Spleen (tissue), 11 donors: ENCODE measurements at regions not wholly inside any gene's neighbourhood (a gene's known extent, or its start where the extent isn't known, plus 50 kb on each side); places are given as distances from the start of the nearest gene placed in this dataset.

ENCODE experiments used
- DNase-seq: peaks from one replicate; pipeline ENCODE4 v3.0.0-alpha.2; 2020
- H3K27ac ChIP-seq, 8 donors: fragments of 200-600 bp; sonication (generic) in 7 of 8; 1 replicate in 4 of 8; 2 replicates in 4 of 8; pipeline versions ENCODE4 v1.5.0 to v1.8.0; 2016 to 2021; ENCODE audit warnings: inconsistent platforms in 4 of 8, mild to moderate bottlenecking in 4 of 8, moderate library complexity in 1 of 8
- H3K27me3 ChIP-seq, 7 donors: fragments of 200-600 bp; sonication (generic) in 6 of 7; replicated peaks in 1 of 7; 1 replicate in 4 of 7; 2 replicates in 3 of 7; pipeline versions ENCODE4 v1.5.0 to v1.8.0; 2016 to 2021; ENCODE audit warnings: inconsistent platforms in 3 of 7, mild to moderate bottlenecking in 1 of 7
- H3K36me3 ChIP-seq, 6 donors: fragments of 200-600 bp; sonication (generic) in 5 of 6; 1 replicate in 4 of 6; 2 replicates in 2 of 6; pipeline versions ENCODE4 v1.5.0 to v1.8.0; 2016 to 2021; ENCODE audit warnings: inconsistent platforms in 2 of 6
- H3K4me1 ChIP-seq, 6 donors: fragments of 200-600 bp; sonication (generic) in 5 of 6; 1 replicate in 3 of 6; 2 replicates in 3 of 6; pipeline versions ENCODE4 v1.5.0 to v1.8.0; 2016 to 2021; ENCODE audit warnings: inconsistent platforms in 3 of 6
- H3K4me3 ChIP-seq, 8 donors: fragments of 200-600 bp; sonication (generic) in 7 of 8; 1 replicate in 4 of 8; 2 replicates in 4 of 8; pipeline versions ENCODE4 v1.5.0 to v1.8.0; 2016 to 2021; ENCODE audit warnings: inconsistent platforms in 4 of 8, mild to moderate bottlenecking in 4 of 8, moderate library complexity in 2 of 8
- H3K9me3 ChIP-seq, 8 donors: fragments of 200-600 bp; sonication (generic) in 7 of 8; 1 replicate in 4 of 8; 2 replicates in 4 of 8; pipeline versions ENCODE4 v1.5.0 to v1.8.0; 2016 to 2021; ENCODE audit warnings: inconsistent platforms in 4 of 8
- CTCF ChIP-seq, 11 experiments: fragments of 200-600 bp in 7 of 11; fragments of 450-650 bp in 4 of 11; sonication (generic) in 4 of 11; IDR thresholded peaks in 8 of 11; conservative IDR thresholded peaks in 3 of 11; 1 replicate in 7 of 11; 2 replicates in 4 of 11; pipeline versions ENCODE4 v1.4.0 to v1.8.0; 2016 to 2021; ENCODE audit warnings: antibody characterized with exemption in 11 of 11, inconsistent platforms in 4 of 11, mild to moderate bottlenecking in 1 of 11
- POLR2A ChIP-seq, 3 donors: fragments of 450-650 bp; IDR thresholded peaks; one replicate each; pipeline ENCODE4 v1.5.1; 2017; ENCODE audit warnings: antibody characterized with exemption in 3 of 3, mild to moderate bottlenecking in 1 of 3
- POLR2AphosphoS5 ChIP-seq, 3 donors: sonication (generic); formaldehyde crosslinking; IDR thresholded peaks; one replicate each; pipeline ENCODE4 v1.5.1; 2017; ENCODE audit warnings: antibody characterized with exemption in 3 of 3
- WGBS, 5 donors: extraction: QIAGEN DNeasy Blood & Tissue Kit in 3 of 5; methylation state at CpG; one replicate each; pipeline versions ENCODE4 v1.1.5 to v1.1.7; 2013 to 2018; 5-methylcytosine and 5-hydroxymethylcytosine counted together
- intact Hi-C: fragments of 100-400 bp; cut with DNase I; formaldehyde crosslinking; loops from one replicate; pipeline ENCODE4 v1.15.0; 2023; ENCODE audit warnings: low total_unique reads
- donor health status: healthy with polysubstance abuse.
- donor health status: DM: no; HTN: no; CAD: no; lungs with moderate emphysema.
- donor health status: DM: no; HTN: no; CAD: no.
- donor health status: Bipolar disorder and iron deficiency.
- donor health status: healthy.
- donor health status: DM: no; HTN: no; CAD: no.
- donor health status: DM: yes; HTN: yes; CAD: no.

- Histone ChIP-seq H3K36me3 (no peaks in the 10 kb centered on the region), H3K27ac (no peak overlapping the region), H3K4me3 (no peak overlapping the region), H3K27me3 (no peaks in the 10 kb centered on the region), H3K9me3 (peaks cover 0 to 9% (median 7%) of the 10 kb centered on the region in 8 donors), H3K4me1 (peaks cover 0 to 4% (median 0%) of the 10 kb centered on the region in 6 donors)
- WGBS, 5 donors, result 72 to 92% (median 88%) methylated on average over 2 of the region's 2 CpGs
- intact Hi-C loops, result no loop called here
- TF ChIP-seq POLR2A (IDR thresholded peaks at IDR 0.05), result no peak
- no peak for TF ChIP-seq CTCF (IDR thresholded peaks at IDR 0.05 in 8 of 11, conservative IDR thresholded peaks at IDR 0.05 in 3 of 11)
- TF ChIP-seq POLR2AphosphoS5 (IDR thresholded peaks at IDR 0.05), result no peak
- DNase-seq, result no peak
Measured at GRCh38 chr21:17950591-17950990, 131.4 kb upstream of the C21orf91 start.

DNA sequence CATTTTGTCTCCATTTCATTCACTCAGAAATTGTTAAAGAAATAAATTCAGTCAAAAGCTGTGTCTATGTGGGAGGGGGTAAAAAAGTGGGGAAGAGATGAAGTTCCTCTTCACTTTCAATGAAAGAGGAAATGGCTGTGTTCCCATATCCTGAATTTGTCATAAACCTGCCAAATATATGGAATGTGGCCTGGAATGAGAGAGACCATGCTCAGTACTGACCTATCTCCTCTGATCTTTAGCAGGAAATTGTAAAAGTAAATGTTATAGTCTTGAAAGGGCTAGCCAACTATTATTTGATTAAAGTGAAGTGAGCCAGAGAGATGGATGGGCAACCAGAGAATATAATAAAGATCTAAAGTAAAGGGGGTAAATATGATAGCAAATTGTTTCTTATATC is 130.3 kb upstream of the C21orf91 start:
- intact Hi-C loops, result no loop called here
- H3K4me1 ChIP-seq, result peaks cover 0 to 4% (median 0%) of the 10 kb centered on the region in 6 donors
- H3K36me3 ChIP-seq, result no peaks in the 10 kb centered on the region
- no peak for TF ChIP-seq CTCF (IDR thresholded peaks at IDR 0.05 in 8 of 11, conservative IDR thresholded peaks at IDR 0.05 in 3 of 11)
- TF ChIP-seq POLR2A (IDR thresholded peaks at IDR 0.05), result no peak
- TF ChIP-seq POLR2AphosphoS5 (IDR thresholded peaks at IDR 0.05), result no peak
- H3K27me3 ChIP-seq, result no peaks in the 10 kb centered on the region
- DNase-seq, result no peak
- H3K4me3 ChIP-seq, result no peak overlapping the region
- peaks cover 0 to 20% (median 14%) of the 10 kb centered on the region in 8 donors for H3K9me3 ChIP-seq
- peak overlapping the region in 5 of 8 donors; percentile 13 to 48 (median 20) for H3K27ac ChIP-seq

- Histone ChIP-seq H3K27ac (peak overlapping the region in 3 of 8 donors; percentile 20 to 49 (median 39)), H3K4me3 (no peak overlapping the region), H3K27me3 (no peaks in the 10 kb centered on the region), H3K9me3 (peaks cover 0 to 39% (median 15%) of the 10 kb centered on the region in 8 donors), H3K4me1 (peaks cover 0 to 4% (median 0%) of the 10 kb centered on the region in 6 donors), H3K36me3 (no peaks in the 10 kb centered on the region)
- TF ChIP-seq CTCF (IDR thresholded peaks at IDR 0.05 in 8 of 11, conservative IDR thresholded peaks at IDR 0.05 in 3 of 11), result no peak
- TF ChIP-seq POLR2A (IDR thresholded peaks at IDR 0.05), result no peak
- TF ChIP-seq POLR2AphosphoS5 (IDR thresholded peaks at IDR 0.05), result no peak
- no peak for DNase-seq
- intact Hi-C loops, result no loop called here
- whole genome bisulfite sequencing, 5 donors, result 46 to 77% (median 62%) methylated on average over 2 of the region's 2 CpGs
Measured at GRCh38 chr21:17947531-17947930, 128.4 kb upstream of the C21orf91 start.

GRCh38 chr21:17931080-17931479 is 111.9 kb upstream of the C21orf91 start:
- DNase-seq, result no peak
- Histone ChIP-seq H3K27ac (no peak overlapping the region), H3K4me3 (peak overlapping the region in 1 of 8 donors; percentile 35), H3K36me3 (no peaks in the 10 kb centered on the region), H3K27me3 (no peaks in the 10 kb centered on the region), H3K9me3 (peaks cover 0 to 14% (median 0%) of the 10 kb centered on the region in 8 donors), H3K4me1 (no peaks in the 10 kb centered on the region)
- intact Hi-C loops, result no loop called here
- peak in 1 of 11 experiments; percentile 14 for TF ChIP-seq CTCF (IDR thresholded peaks at IDR 0.05 in 8 of 11, conservative IDR thresholded peaks at IDR 0.05 in 3 of 11)
- no peak for TF ChIP-seq POLR2AphosphoS5 (IDR thresholded peaks at IDR 0.05)
- no peak for TF ChIP-seq POLR2A (IDR thresholded peaks at IDR 0.05)
- 88 to 97% (median 93%) methylated on average over 4 of the region's 4 CpGs for WGBS, 5 donors
